ENCODE measurements at regions not wholly inside any gene's neighbourhood (a gene's known extent, or its start where the extent isn't known, plus 50 kb on each side); places are given as distances from the start of the nearest gene placed in this dataset.

DNA sequence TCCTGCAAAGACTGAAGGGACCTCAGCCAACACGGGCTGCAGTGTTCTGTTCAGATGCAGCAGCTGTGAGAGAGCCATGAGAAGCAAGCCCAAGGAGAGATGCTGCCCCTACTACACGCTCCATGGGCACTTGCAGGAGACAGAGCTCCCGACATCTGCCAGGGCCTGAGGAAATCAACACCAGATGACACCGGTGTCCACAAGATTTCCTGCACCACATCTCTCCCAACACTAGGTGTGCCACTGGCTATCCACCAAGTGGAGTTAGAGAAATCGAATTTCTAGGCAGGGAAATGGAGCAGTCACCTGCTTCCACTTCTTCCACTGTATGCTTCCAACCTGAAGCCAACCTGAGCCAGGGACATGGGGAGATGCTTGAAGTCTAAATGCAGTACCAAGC, 445.3 kb downstream of the RWDD3 start:
- TF ChIP-seq, protein P1, sequence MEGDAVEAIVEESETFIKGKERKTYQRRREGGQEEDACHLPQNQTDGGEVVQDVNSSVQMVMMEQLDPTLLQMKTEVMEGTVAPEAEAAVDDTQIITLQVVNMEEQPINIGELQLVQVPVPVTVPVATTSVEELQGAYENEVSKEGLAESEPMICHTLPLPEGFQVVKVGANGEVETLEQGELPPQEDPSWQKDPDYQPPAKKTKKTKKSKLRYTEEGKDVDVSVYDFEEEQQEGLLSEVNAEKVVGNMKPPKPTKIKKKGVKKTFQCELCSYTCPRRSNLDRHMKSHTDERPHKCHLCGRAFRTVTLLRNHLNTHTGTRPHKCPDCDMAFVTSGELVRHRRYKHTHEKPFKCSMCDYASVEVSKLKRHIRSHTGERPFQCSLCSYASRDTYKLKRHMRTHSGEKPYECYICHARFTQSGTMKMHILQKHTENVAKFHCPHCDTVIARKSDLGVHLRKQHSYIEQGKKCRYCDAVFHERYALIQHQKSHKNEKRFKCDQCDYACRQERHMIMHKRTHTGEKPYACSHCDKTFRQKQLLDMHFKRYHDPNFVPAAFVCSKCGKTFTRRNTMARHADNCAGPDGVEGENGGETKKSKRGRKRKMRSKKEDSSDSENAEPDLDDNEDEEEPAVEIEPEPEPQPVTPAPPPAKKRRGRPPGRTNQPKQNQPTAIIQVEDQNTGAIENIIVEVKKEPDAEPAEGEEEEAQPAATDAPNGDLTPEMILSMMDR (IDR thresholded peaks at IDR 0.05; ENCODE audit: low read depth, low read length), result no peak
- TF ChIP-seq EZH2phosphoT487 (IDR thresholded peaks at IDR 0.05; ENCODE audit: low read depth), result no peak
